ENCODE measurements at regions not wholly inside any gene's neighbourhood (a gene's known extent, or its start where the extent isn't known, plus 50 kb on each side); places are given as distances from the start of the nearest gene placed in this dataset.

GRCh38 chr4:119707336-119707735, 78.7 kb upstream of the PDE5A start:
- TF ChIP-seq CTCF (IDR thresholded peaks at IDR 0.05; ENCODE audit: borderline replicate concordance, control extremely low read depth, extremely low read depth, insufficient read depth, missing control alignments) = no peak
- no peak for DNase-seq (ENCODE audit: low spot score)
- in situ Hi-C loops (cut with MboI; ENCODE audit: low sequenced_read_pairs, unreplicated experiment) = no loop called here

DNA sequence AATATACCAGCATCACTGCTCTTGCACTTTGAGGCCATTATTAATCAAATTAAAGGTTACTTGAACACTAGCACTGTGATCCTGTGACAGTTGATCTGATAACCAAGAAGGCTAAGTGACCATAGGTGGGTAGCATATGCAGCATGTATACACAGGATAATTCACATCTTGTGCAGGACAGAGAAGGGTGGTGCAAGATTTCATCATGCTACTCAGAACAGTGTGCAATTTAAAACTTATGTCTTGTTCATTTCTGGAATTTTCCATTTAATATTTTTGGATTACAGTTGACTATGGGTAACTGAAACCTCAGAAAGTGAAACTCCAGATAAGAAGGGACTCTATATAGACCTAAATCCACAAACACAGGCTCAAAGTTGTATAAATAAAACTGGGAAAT, 78.2 kb upstream of the PDE5A start:
- DNase-seq (ENCODE audit: low spot score) = no peak
- in situ Hi-C loops (cut with MboI; ENCODE audit: low sequenced_read_pairs, unreplicated experiment) = no loop called here
- no peak for TF ChIP-seq CTCF (IDR thresholded peaks at IDR 0.05; ENCODE audit: borderline replicate concordance, control extremely low read depth, extremely low read depth, insufficient read depth, missing control alignments)

GRCh38 chr4:119697887-119698393, 69.3 kb upstream of the PDE5A start:
- TF ChIP-seq CTCF (IDR thresholded peaks at IDR 0.05; ENCODE audit: borderline replicate concordance, control extremely low read depth, extremely low read depth, insufficient read depth, missing control alignments) = no peak
- no peak for DNase-seq (ENCODE audit: low spot score)
- in situ Hi-C loops (cut with MboI; ENCODE audit: low sequenced_read_pairs, unreplicated experiment) = no loop called here

- TF ChIP-seq CTCF (IDR thresholded peaks at IDR 0.05; ENCODE audit: borderline replicate concordance, control extremely low read depth, extremely low read depth, insufficient read depth, missing control alignments) = no peak
- in situ Hi-C loops (cut with MboI; ENCODE audit: low sequenced_read_pairs, unreplicated experiment) = no loop called here
- DNase-seq (ENCODE audit: low spot score) = no peak
Observed at GRCh38 chr4:119696963-119697362, 68.4 kb upstream of the PDE5A start.

DNA sequence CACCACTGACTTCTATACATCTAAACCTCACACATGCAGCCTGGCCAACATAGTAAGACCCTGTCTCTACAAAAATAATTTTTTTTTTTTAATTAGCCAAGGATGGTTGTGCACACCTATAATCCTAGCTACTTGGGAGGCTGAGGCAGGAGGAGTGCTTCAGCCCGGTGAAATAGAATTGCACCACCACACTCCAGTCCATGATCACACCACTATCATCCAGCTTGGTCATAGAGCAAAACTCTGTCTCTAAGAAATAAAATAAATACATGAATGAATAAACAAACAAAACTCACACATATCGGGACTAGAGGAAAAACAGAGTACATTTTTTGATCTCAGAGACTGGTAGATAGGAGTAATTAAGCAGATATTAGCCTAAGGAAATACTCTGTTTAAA, 66.6 kb upstream of the PDE5A start:
- in situ Hi-C loops (cut with MboI; ENCODE audit: low sequenced_read_pairs, unreplicated experiment) = no loop called here
- no peak for TF ChIP-seq CTCF (IDR thresholded peaks at IDR 0.05; ENCODE audit: borderline replicate concordance, control extremely low read depth, extremely low read depth, insufficient read depth, missing control alignments)
- no peak for DNase-seq (ENCODE audit: low spot score)

- no peak for TF ChIP-seq CTCF (IDR thresholded peaks at IDR 0.05; ENCODE audit: borderline replicate concordance, control extremely low read depth, extremely low read depth, insufficient read depth, missing control alignments)
- DNase-seq (ENCODE audit: low spot score) = no peak
- in situ Hi-C loops (cut with MboI; ENCODE audit: low sequenced_read_pairs, unreplicated experiment) = no loop called here
Observed at GRCh38 chr4:119693126-119693525, 64.5 kb upstream of the PDE5A start.

DNA sequence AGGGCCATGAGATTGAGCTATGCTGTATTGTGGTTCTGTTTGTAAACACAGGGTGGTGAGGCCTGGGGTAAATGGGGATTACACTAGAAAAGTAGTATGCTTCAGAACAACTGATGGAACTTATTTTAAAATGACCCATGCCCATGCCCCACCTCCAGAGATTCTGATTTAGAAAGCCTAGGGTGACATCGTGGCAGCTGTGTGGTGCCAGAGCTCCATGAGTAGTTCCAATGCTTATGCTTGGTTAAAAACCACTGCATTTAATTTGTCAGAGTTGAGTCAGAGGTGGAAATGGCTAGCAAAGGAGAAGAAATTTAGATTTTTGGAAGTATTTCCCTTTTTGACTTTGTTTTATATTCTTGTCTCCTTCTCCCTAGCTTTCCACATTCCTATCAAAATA, 63.4 kb upstream of the PDE5A start:
- TF ChIP-seq CTCF (IDR thresholded peaks at IDR 0.05; ENCODE audit: borderline replicate concordance, control extremely low read depth, extremely low read depth, insufficient read depth, missing control alignments) = no peak

More for the DNA sequence above, 63.4 kb upstream of the PDE5A start:
- no peak for DNase-seq (ENCODE audit: low spot score)
- in situ Hi-C loops (cut with MboI; ENCODE audit: low sequenced_read_pairs, unreplicated experiment) = no loop called here

Measured in GM13976 (cell line).